ENCODE measurements at regions not wholly inside any gene's neighbourhood (a gene's known extent, or its start where the extent isn't known, plus 50 kb on each side); places are given as distances from the start of the nearest gene placed in this dataset.

DNA sequence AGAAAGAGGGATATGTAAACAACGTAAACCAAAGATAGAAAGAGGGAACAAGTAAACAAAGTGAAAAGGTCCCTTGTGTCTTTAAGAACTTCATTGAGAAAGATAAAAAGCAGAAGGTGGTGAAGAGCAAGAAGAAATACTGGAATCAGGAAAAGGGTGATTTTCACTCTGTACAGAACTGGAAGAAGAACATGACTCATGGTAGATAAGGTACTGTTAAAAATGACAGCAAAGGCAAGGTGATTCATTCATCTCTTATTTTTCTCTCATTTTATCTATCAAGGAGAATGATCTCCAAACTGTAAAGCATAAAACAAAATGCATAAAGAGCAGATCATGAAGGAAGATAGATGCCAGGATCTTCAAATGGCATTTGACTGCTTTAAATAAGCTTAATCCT lies 724.6 kb upstream of the CELF4 start:
- TF ChIP-seq MYC (IDR thresholded peaks at IDR 0.05; ENCODE audit: low read depth, low read length) = no peak
- TF ChIP-seq JUN (IDR thresholded peaks at IDR 0.05; ENCODE audit: borderline replicate concordance, insufficient read depth, insufficient read length, low read depth) = no peak
- no peak for TF ChIP-seq POLR2A (IDR thresholded peaks at IDR 0.05; ENCODE audit: low read depth, low read length)
- TF ChIP-seq EZH2 (IDR thresholded peaks at IDR 0.05; ENCODE audit: borderline replicate concordance, low read depth, low read length, severe bottlenecking) = no peak
- TF ChIP-seq FOS (IDR thresholded peaks at IDR 0.05; ENCODE audit: borderline replicate concordance, insufficient read depth, low read length) = no peak
- Histone ChIP-seq H3K4me1 (ENCODE audit: control insufficient read depth, extremely low read depth, insufficient read depth, low read length) (no peaks in the 10 kb centered on the region), H3K27me3 (ENCODE audit: control insufficient read depth in 2 of 2, insufficient read depth in 2 of 2, low read length in 2 of 2) (no peaks in the 10 kb centered on the region), H3K27ac (ENCODE audit: insufficient read depth, low read depth, low read length) (no peak overlapping the region), H3K9ac (replicated peaks; ENCODE audit: extremely low read depth, insufficient read depth, low read length) (no peak overlapping the region), H4K20me1 (replicated peaks; ENCODE audit: control insufficient read depth, extremely low read depth, insufficient read depth, low read length) (no peaks in the 10 kb centered on the region), H3K9me3 (replicated peaks; ENCODE audit: control insufficient read depth, insufficient read depth, low read length) (peaks cover 2% of the 10 kb centered on the region), H3K4me3 (replicated peaks in 1 of 3; ENCODE audit: insufficient read depth in 1 of 3, low read depth in 1 of 3, low read length in 3 of 3) (no peak overlapping the region), H3K36me3 (ENCODE audit: control insufficient read depth in 2 of 2, extremely low read depth in 1 of 2, insufficient read depth in 2 of 2, low read length in 2 of 2) (no peaks in the 10 kb centered on the region), H3K79me2 (ENCODE audit: control insufficient read depth, insufficient read depth, low read length) (no peaks in the 10 kb centered on the region), H3K9me1 (replicated peaks; ENCODE audit: control insufficient read depth, extremely low read depth, insufficient read depth, low read length) (no peaks in the 10 kb centered on the region), H3K4me2 (ENCODE audit: insufficient read depth, low read length) (no peak overlapping the region), H2AFZ (ENCODE audit: low read depth, low read length) (no peak overlapping the region)
- FAIRE-seq = no peak
- intact Hi-C loops (cut with micrococcal nuclease) = no loop called here
- DNase-seq (ENCODE audit: low read depth, low spot score) = no peak
- dilution Hi-C loops (cut with MboI; ENCODE audit: extremely low pct_ligation_motif_present, low sequenced_read_pairs) = no loop called here
- POLR2A ChIA-PET = no interaction called here
- BruUV-seq (replicated peaks) = no TSS peak
- CTCF ChIA-PET = no interaction called here

DNA sequence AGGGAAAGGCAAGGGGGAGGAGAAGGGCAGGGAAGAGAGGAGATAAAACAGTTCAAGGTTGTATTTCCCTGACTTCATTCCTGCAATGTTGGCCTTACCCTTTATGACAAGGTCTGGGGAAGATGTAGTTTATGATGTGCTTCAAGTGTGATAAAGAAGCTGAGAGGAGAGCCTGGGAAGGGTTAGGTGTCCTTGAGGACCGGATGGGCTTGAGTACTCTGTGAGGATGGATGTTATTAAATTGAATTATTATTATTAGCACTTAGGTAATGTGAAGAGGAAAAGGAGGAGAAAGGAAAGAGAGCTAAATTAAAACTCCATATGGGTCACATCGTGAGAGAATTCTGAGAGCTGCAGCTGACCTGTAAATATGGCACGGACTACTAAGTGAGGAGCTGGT lies 719.4 kb upstream of the CELF4 start:
- H3K9ac ChIP-seq (replicated peaks; ENCODE audit: extremely low read depth, insufficient read depth, low read length) = no peak overlapping the region
- intact Hi-C loops (cut with micrococcal nuclease) (no loop called here), dilution Hi-C loops (cut with MboI; ENCODE audit: extremely low pct_ligation_motif_present, low sequenced_read_pairs) (no loop called here)
- ChIA-PET POLR2A (no interaction called here), CTCF (no interaction called here)
- no peak overlapping the region for H2AFZ ChIP-seq (ENCODE audit: low read depth, low read length)
- H3K4me2 ChIP-seq (ENCODE audit: insufficient read depth, low read length) = no peak overlapping the region
- DNase-seq (ENCODE audit: low read depth, low spot score) = no peak
- no peaks in the 10 kb centered on the region for H3K9me1 ChIP-seq (replicated peaks; ENCODE audit: control insufficient read depth, extremely low read depth, insufficient read depth, low read length)
- FAIRE-seq = no peak
- H3K27ac ChIP-seq (ENCODE audit: insufficient read depth, low read depth, low read length) = no peak overlapping the region
- H3K27me3 ChIP-seq (ENCODE audit: control insufficient read depth in 2 of 2, insufficient read depth in 2 of 2, low read length in 2 of 2) = no peaks in the 10 kb centered on the region
- H3K9me3 ChIP-seq (replicated peaks; ENCODE audit: control insufficient read depth, insufficient read depth, low read length) = no peaks in the 10 kb centered on the region
- H3K4me3 ChIP-seq (replicated peaks in 1 of 3; ENCODE audit: insufficient read depth in 1 of 3, low read depth in 1 of 3, low read length in 3 of 3) = no peak overlapping the region
- H3K79me2 ChIP-seq (ENCODE audit: control insufficient read depth, insufficient read depth, low read length) = no peaks in the 10 kb centered on the region
- no peaks in the 10 kb centered on the region for H4K20me1 ChIP-seq (replicated peaks; ENCODE audit: control insufficient read depth, extremely low read depth, insufficient read depth, low read length)
- no peaks in the 10 kb centered on the region for H3K36me3 ChIP-seq (ENCODE audit: control insufficient read depth in 2 of 2, extremely low read depth in 1 of 2, insufficient read depth in 2 of 2, low read length in 2 of 2)
- TF ChIP-seq EZH2 (IDR thresholded peaks at IDR 0.05; ENCODE audit: borderline replicate concordance, low read depth, low read length, severe bottlenecking) = no peak
- no peak for TF ChIP-seq GATA2 (IDR thresholded peaks at IDR 0.05; ENCODE audit: insufficient read depth, insufficient read length, low read depth, low read length)
- no peak for TF ChIP-seq FOS (IDR thresholded peaks at IDR 0.05; ENCODE audit: borderline replicate concordance, insufficient read depth, low read length)
- no TSS peak for BruUV-seq (replicated peaks)
- no peaks in the 10 kb centered on the region for H3K4me1 ChIP-seq (ENCODE audit: control insufficient read depth, extremely low read depth, insufficient read depth, low read length)

Measured in endothelial cell of umbilical vein (primary cell).